Breast epithelium (tissue), 3 donors: ENCODE measurements at regions not wholly inside any gene's neighbourhood (a gene's known extent, or its start where the extent isn't known, plus 50 kb on each side); places are given as distances from the start of the nearest gene placed in this dataset.

ENCODE experiments used
- POLR2A ChIP-seq: fragments of 450-650 bp; IDR thresholded peaks from one replicate; pipeline ENCODE4 v1.6.1; 2016; ENCODE audit warnings: antibody characterized with exemption, mild to moderate bottlenecking, moderate library complexity
- POLR2AphosphoS5 ChIP-seq, 3 donors: sonication (generic); formaldehyde crosslinking; IDR thresholded peaks; one replicate each; pipeline ENCODE4 v1.6.1; 2017; ENCODE audit warnings: antibody characterized with exemption in 3 of 3
- TF ChIP-seq, protein P1 (sequence below), 3 donors: fragments of 450-650 bp; IDR thresholded peaks; one replicate each; pipeline ENCODE4 v1.5.1; 2016 to 2017; ENCODE audit warnings: antibody characterized with exemption in 3 of 3, mild to moderate bottlenecking in 3 of 3, moderate library complexity in 3 of 3

DNA sequence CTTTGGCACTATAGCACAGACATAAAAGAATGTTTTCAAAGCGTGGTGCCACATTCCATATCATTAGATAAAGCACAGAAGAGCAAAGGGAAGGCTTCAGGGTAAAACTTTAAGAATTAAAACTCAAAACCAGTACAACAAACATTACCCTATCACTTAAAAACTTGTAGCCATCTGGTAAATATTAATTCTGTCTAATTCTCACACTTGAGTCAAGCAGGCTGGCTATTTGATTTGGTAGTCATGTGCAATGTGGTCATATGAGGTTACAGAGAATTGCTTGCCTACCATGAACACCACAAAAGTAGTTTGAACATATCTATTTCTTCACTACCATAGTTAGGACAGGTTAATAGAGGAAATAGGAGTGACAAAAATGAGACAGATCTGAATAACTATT is 244.9 kb downstream of the IRS1 start:
- TF ChIP-seq, protein P1, sequence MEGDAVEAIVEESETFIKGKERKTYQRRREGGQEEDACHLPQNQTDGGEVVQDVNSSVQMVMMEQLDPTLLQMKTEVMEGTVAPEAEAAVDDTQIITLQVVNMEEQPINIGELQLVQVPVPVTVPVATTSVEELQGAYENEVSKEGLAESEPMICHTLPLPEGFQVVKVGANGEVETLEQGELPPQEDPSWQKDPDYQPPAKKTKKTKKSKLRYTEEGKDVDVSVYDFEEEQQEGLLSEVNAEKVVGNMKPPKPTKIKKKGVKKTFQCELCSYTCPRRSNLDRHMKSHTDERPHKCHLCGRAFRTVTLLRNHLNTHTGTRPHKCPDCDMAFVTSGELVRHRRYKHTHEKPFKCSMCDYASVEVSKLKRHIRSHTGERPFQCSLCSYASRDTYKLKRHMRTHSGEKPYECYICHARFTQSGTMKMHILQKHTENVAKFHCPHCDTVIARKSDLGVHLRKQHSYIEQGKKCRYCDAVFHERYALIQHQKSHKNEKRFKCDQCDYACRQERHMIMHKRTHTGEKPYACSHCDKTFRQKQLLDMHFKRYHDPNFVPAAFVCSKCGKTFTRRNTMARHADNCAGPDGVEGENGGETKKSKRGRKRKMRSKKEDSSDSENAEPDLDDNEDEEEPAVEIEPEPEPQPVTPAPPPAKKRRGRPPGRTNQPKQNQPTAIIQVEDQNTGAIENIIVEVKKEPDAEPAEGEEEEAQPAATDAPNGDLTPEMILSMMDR (IDR thresholded peaks at IDR 0.05), result no peak
- TF ChIP-seq POLR2AphosphoS5 (IDR thresholded peaks at IDR 0.05), result no peak
- TF ChIP-seq POLR2A, result no peak
